Amygdala (tissue), 56 donors: ENCODE measurements at regions not wholly inside any gene's neighbourhood (a gene's known extent, or its start where the extent isn't known, plus 50 kb on each side); places are given as distances from the start of the nearest gene placed in this dataset.
"Not testable (repeated sequence)": the region's sequence is repeated elsewhere in the genome, so short reads cannot be mapped to it uniquely, and the experiment has no call there.

Experiments used
- DNase-seq, 56 donors: peaks; one replicate each; lab custom pipeline; 2025; lab: John Stamatoyannopoulos, UW

DNA sequence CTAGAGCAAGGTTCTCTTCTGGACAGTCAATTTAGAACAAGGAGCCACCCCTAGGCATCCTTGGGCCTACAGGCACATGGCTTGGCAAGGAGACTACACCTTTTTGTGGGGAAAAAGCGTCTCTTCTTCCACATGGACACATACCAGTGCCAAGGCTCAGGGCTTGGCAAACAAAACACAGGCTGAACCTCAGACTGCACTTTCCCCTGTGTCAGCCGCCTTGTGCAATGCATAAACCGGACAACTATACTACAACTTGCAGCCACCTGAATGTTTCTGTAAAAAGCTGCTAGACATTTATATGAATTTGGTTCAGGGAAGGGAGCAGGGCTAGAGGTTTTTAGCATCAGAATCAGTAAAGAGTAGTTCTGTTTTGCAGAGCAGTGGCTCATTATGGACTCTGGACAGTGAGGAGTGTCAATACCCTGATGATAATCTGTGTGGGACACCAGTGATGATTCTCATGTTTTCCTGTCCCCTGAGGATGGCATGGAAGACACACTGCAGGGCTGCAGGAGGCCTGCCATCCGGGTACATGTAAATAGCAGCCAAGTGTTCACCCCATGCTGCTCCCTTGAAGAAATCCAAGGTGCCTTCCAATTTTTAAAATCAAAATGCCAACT lies 118.9 kb downstream of the GATA3 start:
- DNase-seq = no peak

DNA sequence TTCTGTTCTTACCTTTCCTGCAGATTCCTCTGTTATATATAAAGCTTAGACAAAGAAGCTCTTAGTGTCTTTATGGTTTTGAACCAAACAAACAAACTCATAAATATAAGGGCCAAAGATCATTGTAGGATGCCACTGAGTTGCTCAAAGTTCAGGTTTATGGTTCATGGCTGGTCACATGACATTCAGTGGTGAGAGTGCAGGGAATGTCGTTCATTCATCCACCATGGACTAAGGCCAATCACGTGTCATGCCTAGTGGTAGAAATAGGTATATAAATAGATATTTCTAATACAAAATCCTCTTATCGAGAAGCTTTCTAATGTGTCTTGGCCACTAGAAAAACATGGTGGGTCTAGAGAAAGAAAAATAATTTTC lies 119.4 kb downstream of the GATA3 start:
- no peak for DNase-seq

- DNase-seq = no peak
Observed at GRCh38 chr10:8174762-8175161, 120.3 kb downstream of the GATA3 start.

GRCh38 chr10:8177526-8177925 lies 123.0 kb downstream of the GATA3 start:
- not testable (repeated sequence) for DNase-seq

GRCh38 chr10:8179773-8180172 lies 125.3 kb downstream of the GATA3 start:
- not testable (repeated sequence) for DNase-seq

- no peak for DNase-seq
Observed at GRCh38 chr10:8180360-8181109, 126.0 kb downstream of the GATA3 start.

DNA sequence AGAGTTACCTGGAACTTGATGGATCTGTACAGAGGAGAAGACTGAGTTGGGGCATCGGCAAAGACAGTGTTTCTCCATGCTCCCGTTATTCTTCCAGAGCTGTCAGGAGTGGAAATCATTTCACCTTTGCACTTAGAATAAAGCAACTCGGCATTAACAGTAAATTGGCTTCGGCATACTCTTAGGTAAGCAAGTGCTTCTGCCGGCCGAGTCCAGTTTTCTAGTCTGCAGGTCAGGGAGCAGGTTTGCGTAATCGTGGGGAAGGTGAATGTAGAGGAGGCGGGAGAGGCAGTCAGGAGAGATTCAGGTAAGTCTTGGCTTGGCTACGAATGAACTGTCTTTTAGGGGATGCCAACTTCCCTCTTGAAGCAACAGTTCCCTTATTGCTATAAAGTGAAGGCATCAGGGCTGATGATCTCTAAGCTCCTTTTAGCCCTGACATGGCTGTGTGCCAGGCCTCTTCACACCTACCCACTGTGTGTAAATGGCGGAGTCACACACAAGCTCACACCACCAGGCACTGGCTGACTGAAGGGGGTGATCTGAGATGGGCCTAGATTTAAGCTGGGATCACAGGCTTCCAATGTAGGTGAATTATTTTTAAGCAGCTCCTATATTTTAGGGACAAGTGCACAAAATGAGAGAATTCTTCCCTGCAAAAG lies 127.1 kb downstream of the GATA3 start:
- no peak for DNase-seq

GRCh38 chr10:8182806-8183205 lies 128.3 kb downstream of the GATA3 start:
- DNase-seq = no peak

- DNase-seq = no peak
Observed at GRCh38 chr10:8183241-8183704, 128.8 kb downstream of the GATA3 start.

DNA sequence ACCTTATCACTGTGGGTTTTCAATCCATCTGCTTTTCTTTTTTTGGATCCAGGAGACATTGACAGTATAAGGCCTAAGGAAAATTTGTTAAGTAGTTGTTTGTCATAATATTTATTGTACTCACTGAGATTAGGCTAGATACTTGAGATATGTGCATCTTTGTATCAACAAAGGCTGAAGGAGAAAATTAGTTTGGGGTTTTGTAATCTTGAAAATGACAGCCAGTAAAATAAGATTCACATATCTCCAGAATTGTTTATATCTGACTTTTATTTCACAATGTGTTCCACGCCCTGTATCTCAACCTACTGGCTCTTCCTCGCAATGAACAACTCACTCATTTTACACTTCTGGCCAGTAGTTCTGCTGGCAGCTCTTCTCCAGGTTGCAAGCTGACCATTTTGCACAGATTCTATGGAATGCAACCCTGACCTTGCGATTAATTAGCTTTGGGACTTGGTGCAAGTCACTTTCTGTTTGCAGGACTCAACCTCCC lies 132.7 kb downstream of the GATA3 start:
- no peak for DNase-seq

- no peak for DNase-seq
Observed at GRCh38 chr10:8189458-8189857, 135.0 kb downstream of the GATA3 start.

DNA sequence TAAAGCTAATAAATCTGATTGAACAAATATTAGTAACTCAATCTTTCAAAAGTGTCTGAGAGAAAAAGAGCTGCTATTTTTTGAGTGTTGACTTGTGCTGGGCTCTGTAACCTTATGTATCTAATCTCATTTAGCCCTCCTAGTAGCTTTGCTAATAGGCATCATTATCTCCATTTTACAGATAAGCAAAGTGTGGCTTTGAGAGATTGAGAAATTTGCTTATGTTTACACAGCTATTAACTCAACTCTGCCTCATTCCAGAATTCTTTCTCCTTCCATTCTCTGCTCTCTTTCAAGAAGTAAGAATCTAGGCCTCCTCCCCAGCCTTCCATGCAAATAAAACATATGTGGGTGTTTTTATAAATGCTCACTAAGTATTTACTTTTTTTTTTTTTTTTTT lies 137.8 kb downstream of the GATA3 start:
- DNase-seq = no peak

GRCh38 chr10:8193546-8193945 lies 139.1 kb downstream of the GATA3 start:
- no peak for DNase-seq

DNA sequence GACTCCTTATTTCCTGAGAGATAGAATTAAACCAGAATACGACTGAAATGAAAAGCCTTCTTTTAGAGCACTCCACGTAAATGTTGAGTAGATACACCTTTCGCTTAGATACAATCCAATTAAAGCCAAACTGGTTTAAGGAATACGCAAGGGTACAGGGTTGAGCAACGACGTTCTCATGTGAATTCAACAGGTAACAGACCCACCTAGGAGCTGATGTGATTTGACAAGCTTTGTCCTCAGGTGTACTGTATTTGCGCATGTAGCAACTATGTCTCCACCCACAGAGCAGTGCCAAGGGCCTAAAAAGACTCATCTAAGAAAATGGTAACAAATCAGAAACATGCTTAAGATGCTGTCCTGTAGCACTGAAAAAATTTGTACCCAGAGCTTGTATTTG lies 139.6 kb downstream of the GATA3 start:
- no peak for DNase-seq

DNA sequence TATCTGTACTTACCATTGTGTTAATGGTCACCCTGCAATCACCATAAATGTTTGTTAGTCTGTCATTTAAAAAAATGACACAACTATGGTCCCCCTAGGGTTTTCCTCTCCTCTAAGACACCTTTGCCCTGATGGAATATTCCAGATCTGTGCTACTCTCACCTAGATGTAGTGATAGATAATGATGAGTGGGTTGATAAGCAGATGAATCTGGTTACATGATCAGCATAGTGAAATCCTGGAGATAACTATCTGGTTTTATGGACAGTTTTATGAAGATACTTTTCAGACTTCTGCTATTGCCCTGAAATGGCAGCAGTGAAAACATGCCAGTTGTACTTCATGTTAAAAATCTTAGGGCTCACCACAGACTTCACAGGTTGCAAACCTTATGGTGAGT lies 152.4 kb downstream of the GATA3 start:
- no peak for DNase-seq

DNA sequence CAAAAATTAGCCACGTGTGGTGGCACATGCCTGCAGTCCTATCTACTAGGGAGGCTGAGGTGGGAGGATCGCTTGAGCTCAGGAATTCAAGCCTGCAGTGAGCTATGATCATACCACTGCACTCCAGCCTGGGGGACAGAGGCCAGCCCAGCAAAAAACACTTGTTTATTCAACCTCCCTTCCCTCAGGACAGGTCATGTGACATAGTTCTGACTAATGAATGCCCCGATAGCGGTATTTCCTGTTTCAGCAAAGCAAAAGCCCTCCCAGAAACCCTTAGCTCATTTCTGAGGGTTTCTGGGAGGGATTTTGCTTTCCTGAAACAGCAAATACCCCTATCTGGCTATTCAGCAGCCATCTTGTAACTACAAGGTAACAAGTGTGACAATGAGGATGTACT lies 157.1 kb downstream of the GATA3 start:
- no peak for DNase-seq

DNA sequence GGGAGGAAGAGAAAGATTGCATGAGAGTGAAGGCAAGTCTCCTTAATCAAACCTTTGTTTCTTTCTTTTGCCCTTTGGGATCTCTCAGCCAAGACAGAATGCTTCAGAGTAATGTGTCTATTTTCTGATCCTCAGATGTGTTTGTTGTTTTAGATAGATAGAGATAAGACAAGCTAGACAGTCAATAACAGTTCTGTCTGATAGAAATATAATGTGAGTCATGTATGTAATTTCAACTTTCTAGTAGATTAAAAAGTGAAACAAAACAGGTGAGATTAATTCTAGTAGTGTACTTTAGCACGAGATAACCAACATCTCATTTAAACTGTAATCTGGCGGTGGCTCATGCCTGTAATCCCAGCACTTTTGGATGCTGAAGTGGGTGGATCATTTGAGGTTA lies 159.2 kb downstream of the GATA3 start:
- DNase-seq = no peak

DNA sequence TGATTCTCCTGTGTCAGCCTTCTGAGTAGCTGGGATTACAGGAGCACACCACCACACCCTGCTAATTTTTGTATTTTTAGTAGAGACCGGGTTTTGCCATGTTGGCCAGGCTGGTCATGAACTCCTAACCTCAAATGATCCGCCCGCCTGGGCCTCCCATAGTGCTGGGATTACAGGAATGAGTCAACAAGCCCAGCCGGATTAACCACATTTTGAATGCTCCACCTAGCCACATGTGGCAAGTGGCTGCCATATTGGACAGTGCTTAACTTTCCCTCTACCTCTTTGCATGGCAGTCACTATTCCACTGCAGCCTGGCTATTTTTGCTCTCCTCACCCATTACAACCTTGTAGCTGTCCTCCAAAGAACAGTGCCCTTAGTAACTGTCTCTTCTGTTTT lies 160.1 kb downstream of the GATA3 start:
- DNase-seq = no peak

DNA sequence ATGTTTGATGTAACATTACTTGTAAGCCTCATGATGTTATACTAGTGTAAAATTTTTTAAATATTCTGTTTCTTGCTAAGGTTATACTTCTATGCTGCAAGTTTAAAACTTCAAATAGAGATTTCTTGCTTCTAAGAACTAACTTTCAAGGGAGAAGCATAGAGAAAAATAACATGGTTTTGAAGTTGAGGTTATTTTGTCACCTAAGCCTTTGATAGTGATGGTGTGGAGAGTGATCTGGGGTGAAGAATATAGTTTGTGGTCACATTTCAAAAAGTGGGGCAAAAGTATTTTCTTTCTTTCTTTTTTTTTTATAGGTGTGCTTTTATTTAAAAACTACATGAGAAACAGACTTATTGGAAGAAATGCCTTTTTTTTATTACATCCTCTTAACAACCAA lies 162.4 kb downstream of the GATA3 start:
- no peak for DNase-seq

GRCh38 chr10:8221451-8221850 lies 167.0 kb downstream of the GATA3 start:
- DNase-seq = no peak

DNA sequence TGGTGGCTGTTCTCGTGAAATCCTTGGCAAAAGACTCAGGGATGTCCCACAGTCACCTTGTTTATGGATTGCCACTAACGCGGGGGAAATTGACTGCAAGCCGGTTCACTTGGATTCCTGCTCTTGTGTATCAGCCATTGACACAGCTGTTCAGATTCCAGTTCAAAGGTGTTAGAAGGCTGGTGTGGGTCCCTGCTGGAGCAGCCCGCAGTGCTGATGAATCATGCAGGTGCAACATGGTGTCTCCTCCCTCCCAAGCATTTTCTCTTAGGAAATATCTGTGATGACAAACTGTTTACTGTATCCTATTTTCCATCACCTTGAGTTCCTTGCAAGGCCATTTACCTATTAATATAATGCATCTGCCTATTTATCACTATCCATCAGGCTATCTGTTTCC lies 170.1 kb downstream of the GATA3 start:
- DNase-seq = no peak

GRCh38 chr10:8225187-8225586 lies 170.7 kb downstream of the GATA3 start:
- DNase-seq = no peak
